Mesodermal cell (in vitro differentiated cells): ENCODE measurements at regions not wholly inside any gene's neighbourhood (a gene's known extent, or its start where the extent isn't known, plus 50 kb on each side); places are given as distances from the start of the nearest gene placed in this dataset.

Experiments used
- H3K27ac ChIP-seq: 2 replicates; pipeline ENCODE4 v1.7.0; 2013; ENCODE audit warnings: mild to moderate bottlenecking, low read depth, low read length, moderate library complexity; ENCODE audit not compliant: severe bottlenecking
- H3K36me3 ChIP-seq: 2 replicates; pipeline ENCODE4 v1.7.1; 2013; ENCODE audit warnings: mild to moderate bottlenecking, low read length, moderate library complexity; ENCODE audit not compliant: control insufficient read depth, insufficient read depth
- H3K4me1 ChIP-seq: one replicate; pipeline ENCODE4 v1.7.1; 2013; ENCODE audit warnings: mild to moderate bottlenecking, low read length; ENCODE audit not compliant: insufficient read depth, control insufficient read depth, poor library complexity, severe bottlenecking
- H3K4me3 ChIP-seq: 2 replicates; pipeline ENCODE4 v1.7.0; 2013; ENCODE audit warnings: low read length, control low read depth, mild to moderate bottlenecking; ENCODE audit not compliant: insufficient read depth, poor library complexity, severe bottlenecking; ENCODE audit errors: extremely low read depth
- H3K9me3 ChIP-seq: 2 replicates; pipeline ENCODE4 v1.7.1; 2013; ENCODE audit warnings: mild to moderate bottlenecking, low read length, moderate library complexity; ENCODE audit not compliant: control insufficient read depth
- WGBS, 2 experiments: methylation state at CpG; one replicate each; pipeline ENCODE4 v1.1.5; 2013; ENCODE audit warnings: missing lambda C conversion rate in 2 of 2; ENCODE audit not compliant: insufficient coverage in 2 of 2; 5-methylcytosine and 5-hydroxymethylcytosine counted together

GRCh38 chr4:126466848-126467247 is 1152.1 kb downstream of the FAT4 start:
- no peaks in the 10 kb centered on the region for H3K9me3 ChIP-seq
- H3K4me1 ChIP-seq, result no peaks in the 10 kb centered on the region
- no CpG with 5 or more reads among the region's 2 CpGs for WGBS, 2 experiments
- no peak overlapping the region for H3K27ac ChIP-seq
- no peak overlapping the region for H3K4me3 ChIP-seq
- no peaks in the 10 kb centered on the region for H3K36me3 ChIP-seq

DNA sequence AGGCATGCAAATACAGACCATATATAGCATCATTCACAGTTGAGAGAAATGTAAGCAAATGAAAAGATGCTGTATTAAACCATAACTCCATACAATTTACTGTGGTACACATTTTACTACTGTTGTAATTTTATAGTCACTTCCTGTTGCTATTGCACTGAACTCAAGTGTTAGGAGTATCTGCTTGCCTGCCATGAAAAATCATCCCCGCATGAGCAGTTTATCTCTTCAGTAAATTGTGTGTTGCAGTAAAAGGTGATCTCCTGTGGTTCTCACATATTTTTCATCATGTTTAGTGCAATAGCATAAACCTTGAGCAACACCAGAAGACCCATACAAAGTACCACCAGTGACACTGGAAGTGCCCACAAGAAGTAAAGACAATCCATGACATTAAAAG is 1153.4 kb downstream of the FAT4 start:
- no peak overlapping the region for H3K4me3 ChIP-seq
- H3K4me1 ChIP-seq, result no peaks in the 10 kb centered on the region
- no CpG with 5 or more reads among the region's 1 CpG for whole genome bisulfite sequencing, 2 experiments
- H3K9me3 ChIP-seq, result no peaks in the 10 kb centered on the region
- H3K36me3 ChIP-seq, result no peaks in the 10 kb centered on the region
- H3K27ac ChIP-seq, result no peak overlapping the region

GRCh38 chr4:126470862-126471261 is 1156.1 kb downstream of the FAT4 start:
- Histone ChIP-seq H3K27ac (no peak overlapping the region), H3K4me1 (no peaks in the 10 kb centered on the region), H3K9me3 (no peaks in the 10 kb centered on the region), H3K4me3 (no peak overlapping the region), H3K36me3 (no peaks in the 10 kb centered on the region)
- 80 to 83% methylated on average over 1 of the region's 3 CpGs for WGBS, 2 experiments

- H3K27ac ChIP-seq, result no peak overlapping the region
- WGBS, 2 experiments, result 87% methylated on average over 2 of the region's 2 CpGs; no CpG with 5 or more reads in 1 of the 2 experiments
- H3K9me3 ChIP-seq, result no peaks in the 10 kb centered on the region
- no peaks in the 10 kb centered on the region for H3K36me3 ChIP-seq
- H3K4me3 ChIP-seq, result no peak overlapping the region
- H3K4me1 ChIP-seq, result no peaks in the 10 kb centered on the region
These were observed 1157.0 kb upstream of the INTU start for GRCh38 chr4:126475730-126476129.

DNA sequence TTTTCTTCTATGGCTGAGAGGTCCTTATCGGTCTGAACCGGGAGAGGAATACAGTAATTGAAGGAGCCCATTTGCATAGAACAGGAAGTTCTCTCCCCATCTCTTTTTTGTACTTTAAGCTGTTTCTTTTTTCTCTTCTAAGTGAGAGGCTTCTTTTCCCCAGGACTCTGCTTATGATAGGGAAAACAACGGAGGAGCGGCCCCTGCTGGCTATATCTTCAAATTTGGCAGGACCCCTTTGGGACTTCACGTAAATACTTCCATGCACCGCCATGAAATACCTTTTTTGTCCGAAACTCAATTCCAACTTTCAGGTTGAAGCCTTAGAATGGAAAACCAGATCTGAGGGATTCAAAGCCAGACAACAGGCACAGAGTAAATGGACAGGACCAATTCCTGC is 1153.0 kb upstream of the INTU start:
- no peaks in the 10 kb centered on the region for H3K36me3 ChIP-seq
- 92 to 96% methylated on average over 5 of the region's 7 CpGs for WGBS, 2 experiments

DNA sequence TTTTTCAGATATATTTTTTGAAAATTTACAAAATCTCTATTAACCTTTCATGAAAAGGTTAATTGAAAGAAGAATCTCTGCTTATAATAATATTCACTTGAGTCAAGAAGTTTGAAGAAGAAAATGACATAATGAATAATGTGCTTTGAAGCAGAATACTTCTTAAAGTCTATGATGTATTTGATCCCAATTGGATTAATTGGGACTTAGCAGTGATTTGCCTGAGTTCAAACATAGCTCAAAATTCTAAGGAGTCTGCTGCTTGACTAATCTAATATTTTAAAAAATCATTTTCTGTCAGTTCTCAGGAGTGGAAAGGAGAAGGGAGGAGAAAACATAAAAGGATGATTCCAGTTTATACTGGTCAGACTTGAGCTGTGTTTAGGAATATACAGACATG is 1150.4 kb upstream of the INTU start:
- Histone ChIP-seq H3K36me3 (no peaks in the 10 kb centered on the region), H3K4me1 (no peaks in the 10 kb centered on the region), H3K9me3 (no peaks in the 10 kb centered on the region), H3K27ac (no peak overlapping the region), H3K4me3 (no peak overlapping the region)

More for the DNA sequence above, 1153.0 kb upstream of the INTU start:
- Histone ChIP-seq H3K4me3 (no peak overlapping the region), H3K4me1 (no peaks in the 10 kb centered on the region), H3K27ac (no peak overlapping the region), H3K9me3 (no peaks in the 10 kb centered on the region)

- H3K4me3 ChIP-seq, result no peak overlapping the region
- H3K27ac ChIP-seq, result no peak overlapping the region
- no CpG with 5 or more reads among the region's 1 CpG for WGBS, 2 experiments
- H3K36me3 ChIP-seq, result no peaks in the 10 kb centered on the region
- no peaks in the 10 kb centered on the region for H3K9me3 ChIP-seq
- no peaks in the 10 kb centered on the region for H3K4me1 ChIP-seq
These were observed 1146.4 kb upstream of the INTU start for GRCh38 chr4:126486377-126486776.

DNA sequence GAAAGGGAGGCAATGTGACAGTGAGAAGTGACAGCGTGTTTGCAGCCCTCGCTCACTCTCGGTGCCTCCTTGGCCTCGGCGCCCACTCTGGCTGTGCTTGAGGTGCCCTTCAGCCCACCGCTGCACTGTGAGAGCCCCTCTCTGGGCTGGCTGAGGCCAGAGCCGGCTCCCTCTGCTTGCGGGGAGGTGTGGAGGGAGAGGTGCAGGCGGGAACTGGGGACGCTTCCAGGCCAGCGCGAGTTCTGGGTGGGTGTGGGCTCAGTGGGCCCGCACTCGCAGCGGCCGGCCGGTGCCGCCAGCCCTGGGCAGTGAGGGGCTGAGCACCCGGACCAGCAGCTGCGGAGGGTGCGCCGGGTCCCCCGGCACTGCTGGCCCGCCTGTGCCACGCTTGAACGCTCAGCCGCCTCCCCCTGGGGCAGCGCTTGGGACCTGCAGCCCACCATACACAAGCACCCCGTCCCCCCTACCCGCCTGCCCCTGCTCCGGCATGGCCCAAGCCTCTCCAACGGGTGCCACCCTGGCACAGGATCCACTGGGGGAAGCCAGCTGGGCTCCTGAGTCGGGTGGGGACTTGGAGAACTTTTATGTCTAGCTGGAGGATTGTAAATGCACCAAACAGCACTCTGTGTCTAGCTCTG is 1142.8 kb upstream of the INTU start:
- no peaks in the 10 kb centered on the region for H3K9me3 ChIP-seq
- no peaks in the 10 kb centered on the region for H3K36me3 ChIP-seq
- no peaks in the 10 kb centered on the region for H3K4me1 ChIP-seq
- WGBS, 2 experiments, result 97 to 98% methylated on average over 22 to 32 of the region's 33 CpGs
- no peak overlapping the region for H3K4me3 ChIP-seq
- no peak overlapping the region for H3K27ac ChIP-seq

- WGBS, 2 experiments, result 60 to 75% methylated on average over 1 of the region's 1 CpG
- Histone ChIP-seq H3K27ac (no peak overlapping the region), H3K9me3 (no peaks in the 10 kb centered on the region), H3K4me3 (no peak overlapping the region), H3K4me1 (no peaks in the 10 kb centered on the region), H3K36me3 (no peaks in the 10 kb centered on the region)
These were observed 1137.5 kb upstream of the INTU start for GRCh38 chr4:126495163-126495752.

GRCh38 chr4:126512979-126513378 is 1119.8 kb upstream of the INTU start:
- WGBS, 2 experiments, result 100% methylated on average over 1 of the region's 1 CpG; no CpG with 5 or more reads in 1 of the 2 experiments
- Histone ChIP-seq H3K27ac (no peak overlapping the region), H3K4me1 (peaks cover 7% of the 10 kb centered on the region), H3K9me3 (no peaks in the 10 kb centered on the region), H3K36me3 (no peaks in the 10 kb centered on the region), H3K4me3 (no peak overlapping the region)

DNA sequence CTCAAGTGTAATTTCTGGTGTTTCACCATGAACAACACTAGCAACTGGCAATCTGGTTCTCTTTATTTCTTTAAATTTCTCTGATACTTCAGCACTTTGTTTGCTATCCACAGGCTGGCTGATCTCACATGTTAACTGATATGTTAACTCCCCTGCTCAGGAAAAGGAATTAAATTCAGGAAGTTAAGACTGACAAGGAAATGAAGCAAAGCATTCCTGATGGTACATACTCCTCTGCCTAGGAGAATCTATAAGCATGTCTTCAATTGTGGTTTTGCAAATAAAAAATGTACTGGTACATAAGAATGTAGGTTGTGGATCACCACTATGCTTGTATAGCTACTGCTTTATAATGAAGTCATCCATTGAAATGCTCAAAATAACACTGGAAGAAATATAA is 1119.2 kb upstream of the INTU start:
- Histone ChIP-seq H3K27ac (no peak overlapping the region), H3K4me1 (peaks cover 7% of the 10 kb centered on the region), H3K36me3 (no peaks in the 10 kb centered on the region), H3K9me3 (no peaks in the 10 kb centered on the region), H3K4me3 (no peak overlapping the region)
